HG03520 (cell line): ENCODE measurements at regions not wholly inside any gene's neighbourhood (a gene's known extent, or its start where the extent isn't known, plus 50 kb on each side); places are given as distances from the start of the nearest gene placed in this dataset.
"Not testable (repeated sequence)": the region's sequence is repeated elsewhere in the genome, so short reads cannot be mapped to it uniquely, and the experiment has no call there.

ENCODE experiments used
- ATAC-seq: cut with Tn5 transposase; IDR thresholded peaks from one replicate; pipeline ENCODE4 v1.9.1; 2021; ENCODE audit warnings: mild to moderate bottlenecking, moderate library complexity; ENCODE audit not compliant: unreplicated experiment

- no peak for ATAC-seq
These were observed 418.6 kb downstream of the NELL2 start for GRCh38 chr12:44457465-44457864.

GRCh38 chr12:44454959-44455358, 421.2 kb downstream of the NELL2 start:
- ATAC-seq = not testable (repeated sequence)

GRCh38 chr12:44446181-44446580, 429.9 kb downstream of the NELL2 start:
- no peak for ATAC-seq

GRCh38 chr12:44441155-44441554, 435.0 kb downstream of the NELL2 start:
- peak; percentile 65 for ATAC-seq
